ENCODE measurements at regions not wholly inside any gene's neighbourhood (a gene's known extent, or its start where the extent isn't known, plus 50 kb on each side); places are given as distances from the start of the nearest gene placed in this dataset.

GRCh38 chr12:60752589-60752988 is 1156.8 kb downstream of the SLC16A7 start:
- TF ChIP-seq, protein P1, sequence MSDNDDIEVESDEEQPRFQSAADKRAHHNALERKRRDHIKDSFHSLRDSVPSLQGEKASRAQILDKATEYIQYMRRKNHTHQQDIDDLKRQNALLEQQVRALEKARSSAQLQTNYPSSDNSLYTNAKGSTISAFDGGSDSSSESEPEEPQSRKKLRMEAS (CRISPR knock-in tag; IDR thresholded peaks at IDR 0.05): no peak
- no peak for TF ChIP-seq NR3C1 (CRISPR knock-in tag; conservative IDR thresholded peaks at IDR 0.05; ENCODE audit: low read depth)
- TF ChIP-seq, protein P2, sequence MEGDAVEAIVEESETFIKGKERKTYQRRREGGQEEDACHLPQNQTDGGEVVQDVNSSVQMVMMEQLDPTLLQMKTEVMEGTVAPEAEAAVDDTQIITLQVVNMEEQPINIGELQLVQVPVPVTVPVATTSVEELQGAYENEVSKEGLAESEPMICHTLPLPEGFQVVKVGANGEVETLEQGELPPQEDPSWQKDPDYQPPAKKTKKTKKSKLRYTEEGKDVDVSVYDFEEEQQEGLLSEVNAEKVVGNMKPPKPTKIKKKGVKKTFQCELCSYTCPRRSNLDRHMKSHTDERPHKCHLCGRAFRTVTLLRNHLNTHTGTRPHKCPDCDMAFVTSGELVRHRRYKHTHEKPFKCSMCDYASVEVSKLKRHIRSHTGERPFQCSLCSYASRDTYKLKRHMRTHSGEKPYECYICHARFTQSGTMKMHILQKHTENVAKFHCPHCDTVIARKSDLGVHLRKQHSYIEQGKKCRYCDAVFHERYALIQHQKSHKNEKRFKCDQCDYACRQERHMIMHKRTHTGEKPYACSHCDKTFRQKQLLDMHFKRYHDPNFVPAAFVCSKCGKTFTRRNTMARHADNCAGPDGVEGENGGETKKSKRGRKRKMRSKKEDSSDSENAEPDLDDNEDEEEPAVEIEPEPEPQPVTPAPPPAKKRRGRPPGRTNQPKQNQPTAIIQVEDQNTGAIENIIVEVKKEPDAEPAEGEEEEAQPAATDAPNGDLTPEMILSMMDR (IDR thresholded peaks at IDR 0.05): no peak
- TF ChIP-seq ZNF121 (CRISPR knock-in tag; IDR thresholded peaks at IDR 0.05): no peak
- TF ChIP-seq ATF1 (CRISPR knock-in tag; IDR thresholded peaks at IDR 0.05): no peak
